Kidney capillary endothelial cell (primary cell): ENCODE measurements at regions not wholly inside any gene's neighbourhood (a gene's known extent, or its start where the extent isn't known, plus 50 kb on each side); places are given as distances from the start of the nearest gene placed in this dataset.

Source experiments
- DNase-seq: peaks from one replicate; pipeline ENCODE4 v3.0.0-alpha.2; 2018; ENCODE audit warnings: low spot score

DNA sequence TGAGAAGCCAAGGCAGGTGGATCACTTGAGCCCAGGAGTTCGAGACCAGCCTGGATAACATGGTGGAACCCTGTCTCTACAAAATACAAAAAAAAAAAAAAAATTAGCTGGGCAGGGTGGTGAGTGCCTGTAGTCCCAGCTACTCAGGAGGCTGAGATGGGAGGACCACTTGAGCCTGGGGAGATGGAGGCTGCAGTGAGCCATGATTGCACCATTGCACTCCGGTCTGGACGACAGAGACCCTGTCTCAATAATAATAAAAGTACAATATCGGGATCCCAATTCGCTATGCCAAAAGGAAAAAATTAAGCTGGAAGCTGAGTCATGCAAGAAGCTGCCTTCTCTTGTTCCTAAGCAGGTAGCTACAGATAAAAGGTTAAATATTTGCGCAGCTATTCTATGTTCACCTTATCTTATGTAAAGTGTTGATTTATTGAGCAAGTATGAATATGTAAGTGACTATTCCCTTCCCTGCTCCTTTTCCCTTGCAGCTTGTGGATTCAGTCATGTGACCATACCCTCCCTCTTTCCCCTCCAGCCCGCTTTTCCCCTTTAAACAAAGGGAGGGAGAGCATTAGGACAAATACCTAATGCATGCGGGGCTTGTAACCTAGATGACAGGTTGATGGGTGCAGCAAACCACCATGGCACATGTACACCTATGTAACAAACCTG lies 112.0 kb downstream of the LITAF start:
- DNase-seq = no peak

DNA sequence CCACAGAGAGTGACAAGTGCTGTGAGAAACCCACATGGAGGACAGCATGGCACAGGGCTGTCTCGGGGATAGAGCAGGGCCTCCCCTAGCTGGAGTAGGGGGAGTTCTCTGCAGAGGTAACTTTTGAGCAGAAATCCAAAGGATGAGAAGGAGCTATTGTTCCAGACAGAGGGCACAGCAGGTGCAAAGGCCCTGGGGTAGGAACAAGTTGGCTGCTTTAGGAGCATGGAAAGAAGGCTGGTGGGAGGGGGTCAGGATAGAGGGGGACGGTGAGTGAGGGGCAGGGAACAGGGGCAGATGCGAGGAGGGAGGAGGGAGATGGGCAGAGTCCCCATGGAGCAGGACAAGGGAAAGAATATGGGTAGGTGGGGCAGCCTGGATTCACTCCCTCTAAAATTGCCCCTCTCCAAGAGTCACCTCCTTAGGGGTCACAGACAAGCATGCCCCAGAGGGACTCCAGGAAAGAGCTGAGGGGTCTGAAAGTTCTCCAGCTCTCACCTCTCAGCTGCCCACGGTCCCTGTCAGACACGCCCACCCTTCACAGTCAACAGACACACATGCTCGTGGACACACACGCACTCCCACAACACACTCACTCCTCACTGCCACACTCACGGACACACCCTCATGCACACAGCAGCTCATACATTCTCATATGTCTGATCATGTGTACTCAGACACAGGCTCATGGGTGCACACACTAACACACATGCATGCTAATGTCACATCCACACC lies 110.7 kb downstream of the LITAF start:
- DNase-seq = no peak

DNA sequence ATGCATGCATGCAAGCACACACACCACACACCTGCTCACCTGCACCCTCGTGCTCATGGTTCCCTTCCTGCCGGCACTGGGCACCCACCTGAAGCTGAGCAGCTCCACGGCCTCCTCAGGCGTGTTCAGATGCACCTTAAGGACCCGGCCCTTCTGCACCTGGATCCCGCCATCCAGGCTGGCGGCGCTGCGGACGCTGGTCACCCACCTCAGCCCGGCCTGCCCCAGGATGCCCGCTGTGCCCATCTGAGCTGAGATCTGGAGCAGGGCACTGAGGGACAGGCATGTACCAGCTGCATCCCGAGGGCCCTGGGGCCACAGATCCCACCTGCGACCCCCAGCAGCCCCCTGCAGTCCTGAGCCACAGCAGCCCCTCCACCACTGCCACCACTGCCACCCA lies 110.0 kb downstream of the LITAF start:
- DNase-seq = no peak

DNA sequence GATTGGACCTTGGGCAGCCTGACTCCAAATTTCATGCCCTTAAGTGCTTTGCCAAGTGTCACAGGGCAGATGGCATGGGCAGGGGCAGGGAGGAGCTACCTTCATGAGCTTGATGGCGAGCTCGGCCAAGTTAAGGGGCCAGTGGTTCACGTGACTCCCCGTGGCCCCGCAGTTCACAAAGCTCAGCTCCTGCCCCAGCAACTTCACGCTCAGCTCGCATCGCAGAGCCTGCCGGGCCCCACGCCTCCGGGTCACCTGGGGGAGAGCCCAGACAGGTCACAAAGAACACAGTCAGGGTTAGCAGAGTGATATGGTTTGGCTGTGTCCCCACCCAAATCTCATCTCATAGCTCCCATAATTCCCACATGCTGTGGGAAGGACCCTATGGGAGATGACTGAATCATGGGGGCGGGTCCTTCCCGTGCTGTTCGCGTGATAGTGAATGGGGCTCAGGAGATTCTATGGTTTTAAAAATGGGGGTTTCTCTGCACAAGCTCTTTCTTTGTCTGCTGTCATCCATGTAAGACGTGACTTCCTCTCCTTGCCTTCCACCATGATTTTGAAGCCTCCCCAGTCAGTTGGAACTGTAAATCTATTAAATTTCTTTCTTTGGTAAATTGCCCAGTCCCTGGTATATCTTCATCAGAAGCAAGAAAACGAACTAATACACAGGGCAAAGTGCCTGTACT lies 108.1 kb downstream of the LITAF start:
- no peak for DNase-seq

DNA sequence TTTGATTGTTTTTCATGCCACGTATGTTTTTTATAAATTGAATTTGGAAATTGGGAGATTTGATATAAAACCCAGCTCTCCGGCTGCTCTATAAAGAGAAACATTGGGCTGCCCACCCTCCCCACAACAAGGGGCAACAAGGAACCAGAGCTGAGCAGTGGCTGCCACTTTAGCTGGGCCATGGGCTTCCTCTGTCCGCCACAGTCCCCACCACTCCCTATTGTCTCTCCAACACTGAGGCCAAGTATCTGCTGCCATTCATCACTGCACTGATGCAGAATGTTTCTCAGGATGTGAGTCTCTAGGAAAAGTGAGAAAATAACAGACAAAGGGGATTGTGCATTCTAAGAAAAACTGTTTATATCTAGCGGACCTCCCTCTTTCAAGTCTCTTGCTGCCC lies 106.8 kb downstream of the LITAF start:
- no peak for DNase-seq

DNA sequence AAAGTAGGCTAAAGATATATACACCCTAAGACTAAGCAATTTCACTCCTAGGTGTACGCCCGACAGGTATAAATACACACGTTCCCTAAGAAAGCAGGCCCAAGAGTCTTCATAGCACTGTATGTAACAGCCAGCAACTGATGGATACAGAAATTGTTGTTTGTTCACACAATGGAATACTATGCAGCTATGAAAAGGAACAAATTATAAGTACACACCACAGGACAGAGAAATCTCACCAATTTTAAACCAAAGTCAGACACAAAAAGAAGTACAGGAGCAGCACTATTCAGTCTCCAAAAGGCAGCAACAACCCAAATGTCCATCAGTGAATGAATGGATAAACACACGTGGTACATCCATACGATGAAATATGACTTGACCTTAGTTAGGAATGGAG lies 106.1 kb downstream of the LITAF start:
- no peak for DNase-seq

DNA sequence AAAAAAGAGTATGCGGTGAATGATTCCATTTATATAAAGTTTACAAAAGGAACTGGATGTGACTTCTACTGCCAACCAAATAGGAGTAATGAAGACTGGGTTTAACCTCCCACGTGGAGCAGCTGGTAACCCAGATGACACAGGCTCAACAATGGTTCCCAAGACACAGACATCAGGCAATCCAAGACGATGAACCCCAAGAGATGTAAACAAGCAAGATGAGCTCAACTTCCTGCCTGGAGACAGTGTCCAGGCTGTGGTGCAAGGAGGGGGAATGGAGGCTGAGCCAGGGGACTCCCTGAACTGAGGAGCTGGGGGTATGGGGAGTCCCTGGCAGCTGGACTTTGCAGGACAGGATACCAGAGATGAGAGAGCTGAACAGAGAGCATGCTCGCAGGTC lies 104.7 kb downstream of the LITAF start:
- DNase-seq = no peak

DNA sequence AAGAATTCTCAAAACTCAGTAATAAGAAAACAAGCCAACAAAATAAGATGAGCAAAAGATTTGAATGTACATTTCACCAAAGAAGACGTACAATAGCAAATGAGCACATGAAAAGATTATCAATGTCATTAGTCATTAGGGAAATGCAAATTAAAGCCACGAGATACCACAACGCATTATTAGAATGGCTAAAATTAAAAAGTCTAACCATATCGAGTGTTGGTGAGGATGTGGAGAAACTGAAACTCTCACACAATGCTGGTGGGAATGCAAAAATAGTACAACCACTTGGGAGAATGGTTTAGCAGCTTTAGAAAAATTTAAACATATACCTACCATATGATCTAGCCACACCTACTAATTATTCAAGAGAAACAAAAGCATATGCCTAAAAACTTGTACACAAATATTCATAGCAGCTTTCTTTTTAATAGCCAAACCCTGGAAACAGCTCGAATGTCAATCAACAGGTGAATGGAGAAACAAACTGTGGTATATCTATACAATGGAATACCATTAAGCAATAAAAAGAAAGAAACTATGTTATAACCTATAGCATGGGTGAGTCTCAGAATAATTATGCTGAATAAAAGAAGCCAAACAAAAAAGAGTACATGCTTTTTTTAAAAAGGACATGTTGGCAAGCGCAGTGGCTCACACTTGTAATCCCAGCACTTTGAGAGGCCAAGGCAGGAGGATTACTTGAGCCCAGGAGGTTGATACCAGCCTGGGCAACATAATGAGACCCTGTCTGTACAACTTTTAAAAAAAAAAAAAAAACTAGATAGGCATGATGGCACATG lies 103.6 kb downstream of the LITAF start:
- DNase-seq = no peak

DNA sequence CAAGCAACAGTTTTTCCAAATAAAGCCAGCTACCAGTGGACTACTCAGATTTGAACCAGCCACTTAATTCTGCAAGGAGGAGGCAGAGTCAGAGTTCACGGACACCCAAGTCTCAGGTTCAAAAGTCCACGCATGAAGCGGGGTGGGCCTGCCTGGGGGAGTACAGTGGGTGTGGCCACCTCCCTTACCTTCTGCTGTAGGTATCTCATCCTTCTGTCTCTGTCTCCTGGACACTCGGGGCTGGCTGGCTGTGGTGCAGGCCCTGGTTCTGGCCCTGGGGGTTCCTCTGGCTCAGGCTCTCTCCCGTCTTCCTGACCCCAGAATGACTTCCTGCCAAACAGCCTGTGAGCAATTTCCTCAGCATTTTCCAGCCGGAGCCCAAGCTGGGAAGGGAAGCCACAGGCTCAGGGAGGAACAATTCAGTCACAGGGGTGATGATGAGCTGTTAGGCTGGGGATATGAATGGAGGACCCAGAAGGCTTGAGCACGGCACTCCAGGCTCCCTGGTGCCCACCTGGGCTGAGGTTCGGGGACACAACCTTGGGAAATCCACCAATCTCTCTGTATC lies 101.9 kb downstream of the LITAF start:
- peak; percentile 86 for DNase-seq

DNA sequence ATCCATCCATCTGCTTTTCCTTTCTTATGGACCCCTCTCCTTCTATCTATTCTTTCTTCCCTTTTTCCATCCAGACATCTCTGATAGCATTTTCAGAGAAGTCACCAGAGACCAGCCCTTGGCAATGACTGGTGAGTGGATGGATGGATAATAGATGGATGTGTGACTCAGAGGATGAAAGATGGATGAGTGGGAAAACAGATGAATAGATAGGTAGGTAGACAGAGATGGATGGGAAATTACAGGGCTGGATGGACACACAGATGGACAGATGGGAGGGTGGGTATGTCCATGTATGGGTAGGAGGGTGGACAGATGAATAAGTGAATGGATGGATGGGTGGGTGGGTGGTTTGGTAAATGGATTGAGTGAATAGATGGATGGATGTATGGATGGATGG lies 101.0 kb downstream of the LITAF start:
- DNase-seq = no peak

DNA sequence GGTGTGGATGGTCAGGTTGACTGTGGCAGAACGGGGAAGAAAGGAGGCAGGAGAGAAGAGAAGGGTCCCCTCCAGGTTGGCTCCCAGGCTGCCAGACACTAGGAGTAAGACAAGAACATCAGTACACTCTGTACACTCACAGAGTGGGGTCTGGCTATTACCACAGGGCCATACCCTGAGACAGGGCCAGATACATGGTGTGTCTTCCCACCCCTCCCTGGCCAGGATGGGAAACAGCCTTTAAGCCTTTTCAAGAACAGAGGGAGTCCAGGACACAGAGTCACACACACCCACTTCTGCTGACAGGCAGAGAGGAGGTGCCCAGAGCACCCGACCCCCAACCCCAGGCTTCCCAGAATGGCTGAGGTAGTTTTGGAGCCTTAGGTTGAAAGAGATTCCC lies 99.4 kb downstream of the LITAF start:
- DNase-seq = no peak

DNA sequence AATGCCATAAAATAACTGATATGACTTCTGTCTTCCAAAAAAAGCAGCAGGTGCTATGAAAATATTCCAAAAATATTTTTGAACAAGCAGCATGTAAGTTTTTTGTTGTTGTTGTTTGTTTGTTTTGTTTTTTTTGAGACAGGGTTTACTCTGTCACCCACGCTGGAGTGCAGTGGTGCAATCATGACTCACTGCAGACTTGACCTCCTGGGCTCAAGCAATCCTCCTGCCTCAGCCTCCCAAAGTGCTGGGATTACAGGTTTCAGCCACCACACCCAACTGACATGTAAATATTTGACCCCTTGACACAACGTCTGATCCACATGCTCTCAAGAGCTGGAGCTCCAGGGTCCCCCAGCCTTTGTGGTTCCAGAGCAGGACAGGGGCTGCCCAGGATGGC lies 98.4 kb downstream of the LITAF start:
- DNase-seq = no peak

DNA sequence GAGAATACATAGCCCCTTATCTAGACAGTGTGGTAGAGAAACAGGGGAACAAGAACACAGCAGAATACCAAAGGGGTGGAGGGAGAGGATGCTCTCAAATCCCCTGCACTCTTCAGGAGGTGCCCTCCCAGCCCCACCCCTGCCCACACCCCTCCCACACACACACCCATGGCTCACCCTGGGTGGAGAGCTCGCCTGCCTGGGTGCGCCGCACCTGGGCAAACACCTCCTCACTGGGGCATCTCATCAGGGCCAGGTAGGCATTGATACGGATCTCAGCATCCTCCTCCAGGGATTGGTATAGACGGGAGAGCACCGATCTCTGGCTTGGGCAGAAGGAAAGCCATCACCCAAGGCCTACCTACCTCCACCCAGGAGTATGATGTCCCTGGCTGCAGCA lies 95.2 kb downstream of the LITAF start:
- DNase-seq = no peak

DNA sequence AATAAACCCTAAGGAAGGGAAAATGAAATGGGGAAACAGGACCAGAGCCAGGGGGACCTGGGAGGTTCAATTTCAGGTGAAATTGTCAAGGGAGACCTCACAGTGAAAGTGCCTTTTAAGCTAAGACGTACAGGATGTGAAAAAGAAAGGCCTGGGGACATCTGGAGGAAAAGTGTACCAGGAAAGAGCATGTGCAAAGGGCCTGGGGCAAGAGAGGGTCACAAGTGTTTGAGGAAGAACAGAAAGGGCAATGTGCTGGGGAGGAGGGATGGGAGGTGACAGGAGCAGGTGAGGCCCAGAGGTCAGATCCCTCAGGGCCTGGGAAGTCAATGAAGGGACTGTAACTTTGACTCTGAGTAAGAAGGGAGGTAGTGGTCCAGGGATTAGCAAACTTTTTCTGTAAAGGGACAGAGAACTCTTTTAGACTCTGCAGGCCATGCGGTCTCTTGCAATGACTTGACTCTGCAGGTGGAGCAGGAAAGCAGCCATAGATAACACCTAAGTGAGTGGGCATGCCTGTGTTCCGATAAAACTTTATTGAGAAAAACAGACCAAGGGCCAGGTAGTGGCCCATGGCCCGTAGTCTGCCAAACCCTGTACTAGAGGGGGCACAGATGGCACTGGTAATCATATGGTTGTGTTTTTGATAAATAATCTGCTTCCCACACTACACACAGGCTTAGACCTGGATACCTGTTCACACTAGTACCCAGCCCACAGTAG lies 93.8 kb downstream of the LITAF start:
- DNase-seq = no peak

DNA sequence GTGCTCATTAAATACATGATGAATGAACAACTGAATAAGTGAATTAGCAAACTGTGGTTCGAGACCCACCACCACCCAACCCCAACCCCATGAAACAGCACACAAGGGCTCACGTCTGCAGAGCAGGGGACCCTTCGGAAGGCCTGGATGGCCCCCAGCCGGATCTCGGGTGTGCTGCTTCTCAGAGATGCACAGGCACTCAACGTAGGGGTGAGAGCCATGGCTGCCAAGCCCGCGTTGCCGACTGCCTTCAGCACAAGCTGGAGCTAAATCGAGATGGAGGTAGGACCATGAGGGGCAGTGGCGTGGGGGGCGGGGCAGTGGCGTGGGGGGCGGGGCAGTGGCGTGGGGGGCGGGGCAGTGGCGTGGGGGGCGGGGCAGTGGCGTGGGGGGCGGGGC lies 93.2 kb downstream of the LITAF start:
- no peak for DNase-seq

DNA sequence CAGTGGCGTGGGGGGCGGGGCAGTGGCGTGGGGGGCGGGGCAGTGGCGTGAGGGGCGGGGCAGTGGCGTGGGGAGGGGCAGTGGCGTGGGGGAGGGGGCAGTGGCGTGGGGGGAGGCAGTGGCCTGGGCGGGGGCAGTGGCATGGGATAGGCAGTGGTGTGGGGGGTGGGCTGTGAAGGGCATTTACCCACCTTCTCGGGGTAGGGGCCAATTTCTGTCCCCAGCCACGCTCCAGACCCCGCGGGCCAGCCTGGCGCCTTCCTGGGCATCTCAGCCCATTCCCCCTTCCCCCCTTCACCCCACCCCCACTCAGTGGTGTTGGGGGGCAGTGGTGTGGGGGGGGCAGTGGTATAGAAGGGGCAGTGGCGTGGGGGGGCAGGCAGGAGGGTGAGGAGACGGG lies 92.7 kb downstream of the LITAF start:
- no peak for DNase-seq

DNA sequence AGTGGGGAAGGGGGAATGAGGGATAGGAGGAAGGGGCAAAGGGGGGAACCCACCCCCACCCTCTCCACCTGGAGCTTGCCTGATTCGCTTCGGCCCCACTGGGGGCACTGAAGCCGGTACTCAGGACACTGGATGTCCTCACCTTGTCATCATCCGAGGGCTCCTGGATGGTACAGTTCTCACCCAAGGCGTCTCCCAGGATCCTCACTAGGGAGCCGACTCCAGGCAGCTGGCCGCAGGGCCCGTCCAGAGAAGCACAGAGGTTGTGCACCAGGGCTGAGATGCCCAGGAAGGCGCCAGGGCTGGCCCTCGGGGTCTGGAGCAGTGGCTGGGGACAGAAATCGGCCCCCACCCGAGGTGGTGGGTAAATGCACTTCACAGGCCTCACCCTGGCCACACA lies 92.3 kb downstream of the LITAF start:
- DNase-seq = no peak

DNA sequence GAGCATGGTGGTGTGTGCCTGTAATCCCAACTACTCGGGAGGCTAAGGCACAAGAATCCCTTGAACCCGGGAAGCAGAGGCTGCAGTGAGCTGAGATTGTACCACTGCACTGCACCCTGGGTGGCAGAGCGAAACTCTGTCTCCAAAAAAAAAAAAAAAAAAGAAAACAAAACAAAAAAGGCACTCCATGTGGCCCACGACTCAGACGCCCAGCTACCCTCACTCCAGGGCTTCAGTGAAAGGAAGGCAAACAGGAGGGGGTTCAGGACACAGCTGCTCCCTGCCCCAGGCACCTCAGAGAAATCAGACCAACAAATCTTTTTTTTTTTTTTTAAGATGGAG lies 91.7 kb downstream of the LITAF start:
- DNase-seq = no peak
